Gastroesophageal sphincter (tissue), 3 donors: ENCODE measurements at regions not wholly inside any gene's neighbourhood (a gene's known extent, or its start where the extent isn't known, plus 50 kb on each side); places are given as distances from the start of the nearest gene placed in this dataset.

Experiments used
- EP300 ChIP-seq: sonication (generic); formaldehyde crosslinking; IDR thresholded peaks from one replicate; pipeline ENCODE4 v1.6.1; 2017; ENCODE audit warnings: antibody characterized with exemption, mild to moderate bottlenecking
- TF ChIP-seq, protein P1 (sequence below), 4 experiments: fragments of 200-600 bp in 2 of 4; fragments of 450-650 bp in 2 of 4; sonication (generic) in 1 of 4; IDR thresholded peaks; one replicate each; pipeline ENCODE4 v1.5.1; 2017 to 2019; ENCODE audit warnings: antibody characterized with exemption in 4 of 4, mild to moderate bottlenecking in 2 of 4, moderate library complexity in 2 of 4

DNA sequence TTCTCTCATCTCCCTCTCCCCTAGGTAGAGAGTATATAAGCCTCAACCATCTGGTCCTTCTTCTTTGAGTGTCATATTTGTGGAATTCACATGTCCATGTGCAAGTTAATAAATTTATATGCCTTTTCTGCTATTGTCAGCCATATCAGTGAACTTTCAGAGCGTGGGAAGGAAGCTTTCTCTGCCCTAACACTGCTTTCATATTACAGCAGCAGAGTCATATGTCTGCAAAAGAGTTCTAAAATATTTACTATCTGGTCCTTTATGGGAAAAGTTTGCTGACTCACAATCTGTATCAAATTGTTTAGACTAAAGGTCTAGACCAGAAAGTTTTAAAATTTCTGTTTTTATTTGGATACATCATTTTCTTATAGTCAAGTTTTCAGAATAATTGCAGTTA lies 669.0 kb downstream of the LRRC70 start:
- TF ChIP-seq, protein P1, sequence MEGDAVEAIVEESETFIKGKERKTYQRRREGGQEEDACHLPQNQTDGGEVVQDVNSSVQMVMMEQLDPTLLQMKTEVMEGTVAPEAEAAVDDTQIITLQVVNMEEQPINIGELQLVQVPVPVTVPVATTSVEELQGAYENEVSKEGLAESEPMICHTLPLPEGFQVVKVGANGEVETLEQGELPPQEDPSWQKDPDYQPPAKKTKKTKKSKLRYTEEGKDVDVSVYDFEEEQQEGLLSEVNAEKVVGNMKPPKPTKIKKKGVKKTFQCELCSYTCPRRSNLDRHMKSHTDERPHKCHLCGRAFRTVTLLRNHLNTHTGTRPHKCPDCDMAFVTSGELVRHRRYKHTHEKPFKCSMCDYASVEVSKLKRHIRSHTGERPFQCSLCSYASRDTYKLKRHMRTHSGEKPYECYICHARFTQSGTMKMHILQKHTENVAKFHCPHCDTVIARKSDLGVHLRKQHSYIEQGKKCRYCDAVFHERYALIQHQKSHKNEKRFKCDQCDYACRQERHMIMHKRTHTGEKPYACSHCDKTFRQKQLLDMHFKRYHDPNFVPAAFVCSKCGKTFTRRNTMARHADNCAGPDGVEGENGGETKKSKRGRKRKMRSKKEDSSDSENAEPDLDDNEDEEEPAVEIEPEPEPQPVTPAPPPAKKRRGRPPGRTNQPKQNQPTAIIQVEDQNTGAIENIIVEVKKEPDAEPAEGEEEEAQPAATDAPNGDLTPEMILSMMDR (IDR thresholded peaks at IDR 0.05), result no peak
- TF ChIP-seq EP300, result no peak
